ENCODE measurements at regions not wholly inside any gene's neighbourhood (a gene's known extent, or its start where the extent isn't known, plus 50 kb on each side); places are given as distances from the start of the nearest gene placed in this dataset.

GRCh38 chr3:17983106-17983505 lies 240.7 kb upstream of the TBC1D5 start:
- TF ChIP-seq CTCF (conservative IDR thresholded peaks at IDR 0.05; ENCODE audit: low read length) (no peak), EZH2phosphoT487 (IDR thresholded peaks at IDR 0.05; ENCODE audit: borderline replicate concordance, low read depth, low read length) (no peak)
